ENCODE measurements at regions not wholly inside any gene's neighbourhood (a gene's known extent, or its start where the extent isn't known, plus 50 kb on each side); places are given as distances from the start of the nearest gene placed in this dataset.
"Not testable (repeated sequence)": the region's sequence is repeated elsewhere in the genome, so short reads cannot be mapped to it uniquely, and the experiment has no call there.

- DNase-seq: no peak
These were observed 50.0 kb upstream of the EMX2 start for GRCh38 chr10:117492504-117492903.

GRCh38 chr10:117488004-117488403 is 54.5 kb upstream of the EMX2 start:
- DNase-seq: no peak

GRCh38 chr10:117486606-117487005 is 55.9 kb upstream of the EMX2 start:
- DNase-seq: no peak

GRCh38 chr10:117483056-117483590 is 59.4 kb upstream of the EMX2 start:
- no peak for DNase-seq

GRCh38 chr10:117481011-117481410 is 61.5 kb upstream of the EMX2 start:
- DNase-seq: not testable (repeated sequence)

- DNase-seq: no peak
These were observed 62.4 kb upstream of the EMX2 start for GRCh38 chr10:117480097-117480496.

- DNase-seq: no peak
These were observed 64.4 kb upstream of the EMX2 start for GRCh38 chr10:117477961-117478670.

GRCh38 chr10:117477211-117477947 is 65.2 kb upstream of the EMX2 start:
- DNase-seq: no peak

- no peak for DNase-seq
These were observed 65.8 kb upstream of the EMX2 start for GRCh38 chr10:117476716-117477115.

GRCh38 chr10:117476281-117476680 is 66.3 kb upstream of the EMX2 start:
- no peak for DNase-seq

- DNase-seq: no peak
These were observed 69.7 kb upstream of the EMX2 start for GRCh38 chr10:117472872-117473271.

GRCh38 chr10:117471344-117471874 is 71.1 kb upstream of the EMX2 start:
- DNase-seq: no peak

GRCh38 chr10:117470733-117471132 is 71.8 kb upstream of the EMX2 start:
- DNase-seq: no peak

GRCh38 chr10:117468665-117469064 is 73.9 kb upstream of the EMX2 start:
- no peak for DNase-seq

GRCh38 chr10:117464176-117464575 is 78.4 kb upstream of the EMX2 start:
- DNase-seq: no peak

GRCh38 chr10:117463545-117463920 is 79.0 kb upstream of the EMX2 start:
- DNase-seq: no peak

GRCh38 chr10:117462816-117463544 is 79.6 kb upstream of the EMX2 start:
- no peak for DNase-seq

GRCh38 chr10:117462424-117462792 is 80.1 kb upstream of the EMX2 start:
- DNase-seq: no peak

- DNase-seq: no peak
These were observed 80.7 kb upstream of the EMX2 start for GRCh38 chr10:117461766-117462423.

- DNase-seq: no peak
These were observed 81.4 kb upstream of the EMX2 start for GRCh38 chr10:117460846-117461765.

GRCh38 chr10:117458571-117458970 is 83.3 kb upstream of the PDZD8 start:
- no peak for DNase-seq

- no peak for DNase-seq
These were observed 82.7 kb upstream of the PDZD8 start for GRCh38 chr10:117457932-117458331.

All from activated CD4-positive, alpha-beta T cell treated with anti-CD3 and anti-CD28 coated beads, Interleukin-2, Interleukin-6, amounts not matched to agents 100 ng/mL and 50 ng/mL, durations not matched to agents 16 hours and 8 hours (primary cell).